GM19025 (cell line): ENCODE measurements at regions not wholly inside any gene's neighbourhood (a gene's known extent, or its start where the extent isn't known, plus 50 kb on each side); places are given as distances from the start of the nearest gene placed in this dataset.

Experiments used
- ATAC-seq: cut with Tn5 transposase; IDR thresholded peaks from one replicate; pipeline ENCODE4 v1.9.1; 2021; ENCODE audit warnings: mild to moderate bottlenecking, low read depth, moderate library complexity; ENCODE audit not compliant: unreplicated experiment

DNA sequence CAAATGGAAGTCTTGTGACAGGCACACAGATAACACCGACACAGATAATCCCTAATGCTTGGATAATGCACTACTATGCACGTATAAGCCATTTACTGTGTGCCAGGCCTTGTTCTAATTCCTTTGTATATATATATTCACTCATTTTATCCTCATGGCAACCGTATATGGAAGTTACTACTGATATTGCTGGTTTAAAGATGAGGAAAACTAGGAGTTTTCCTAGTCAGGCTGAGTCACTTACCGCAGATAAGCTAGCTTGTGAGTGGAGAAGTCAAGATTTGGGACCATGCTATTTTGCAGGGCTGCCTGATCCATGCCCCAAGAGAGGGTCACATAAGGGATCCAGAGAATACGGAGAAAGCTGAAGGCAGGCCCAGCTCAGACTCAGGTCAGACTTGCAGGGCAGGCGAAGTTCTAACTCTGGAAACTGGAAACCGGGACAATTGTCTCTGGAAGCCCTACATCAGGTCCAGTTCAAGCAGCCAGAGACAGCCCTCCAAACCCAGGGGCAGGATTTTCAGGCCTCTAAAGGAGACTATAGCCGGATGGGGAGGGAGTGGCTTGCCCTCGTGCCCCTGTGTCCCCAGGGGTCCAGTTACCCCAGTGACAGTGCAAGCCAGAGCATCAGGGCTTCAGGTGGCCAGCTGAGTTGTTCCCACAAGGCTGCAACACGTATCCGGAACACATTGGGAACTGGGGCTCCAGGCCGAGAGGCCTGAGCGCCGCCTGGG is 534.8 kb downstream of the INSC start:
- ATAC-seq = peak; percentile 3

DNA sequence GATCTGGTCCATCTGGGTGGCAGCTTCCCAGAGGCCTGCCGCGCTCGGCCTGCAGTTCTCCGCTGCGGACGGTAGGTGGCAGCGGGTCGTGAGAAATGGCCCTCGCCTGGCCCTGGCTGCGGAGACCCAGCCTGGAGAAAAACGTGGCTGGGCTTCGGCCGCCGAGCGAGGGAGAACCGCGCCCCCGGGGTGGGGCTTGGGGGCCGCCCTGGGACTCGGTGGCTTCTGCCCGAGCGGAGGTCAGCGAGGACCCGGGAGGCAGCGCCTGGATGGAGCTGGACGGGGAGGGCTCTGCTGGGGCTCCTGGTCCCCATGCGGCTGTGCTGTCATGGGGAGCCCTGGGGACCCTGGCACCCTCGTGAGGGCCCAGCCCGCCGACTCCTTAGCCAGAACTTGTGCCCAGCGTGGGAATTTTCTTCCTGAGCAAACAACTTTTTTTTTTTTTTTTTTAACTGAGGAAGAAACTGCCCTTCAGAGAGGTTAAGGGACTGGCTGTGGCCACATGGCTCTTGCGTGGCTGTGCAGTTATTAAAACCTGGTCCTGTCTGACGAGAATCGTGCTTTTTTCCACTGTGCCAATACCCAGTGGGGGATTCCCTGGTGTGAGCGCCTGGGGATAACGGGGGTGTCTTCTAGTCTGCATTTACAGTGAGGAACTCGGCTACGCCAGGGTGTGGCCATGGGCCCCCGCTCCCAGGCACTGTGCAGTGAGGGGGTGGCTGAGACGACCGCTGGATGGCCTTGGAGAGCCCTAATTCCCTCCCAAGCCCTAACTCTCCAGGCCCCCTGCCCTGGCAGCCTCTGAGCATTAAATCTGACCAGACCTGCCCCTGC is 535.6 kb downstream of the INSC start:
- peak; percentile 97 for ATAC-seq

DNA sequence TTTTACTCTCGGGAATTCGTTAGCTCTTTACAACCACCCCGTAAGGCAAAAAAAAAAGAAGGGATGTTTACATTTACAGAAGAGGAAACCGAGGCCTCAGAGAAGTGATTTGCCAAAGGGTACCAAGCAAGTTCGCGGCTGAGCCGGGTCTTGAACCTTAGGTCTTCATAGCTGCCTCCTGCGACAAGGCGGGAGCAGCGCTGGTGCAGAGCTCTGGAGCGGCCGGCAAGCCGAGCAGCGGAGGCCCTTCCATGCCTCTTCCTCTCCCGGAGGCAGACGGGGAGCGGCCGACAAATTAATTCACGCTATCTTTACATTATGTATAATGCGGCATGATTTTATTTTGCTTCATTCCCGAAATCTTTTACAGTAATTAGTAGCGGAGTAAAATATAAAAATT is 536.3 kb downstream of the INSC start:
- ATAC-seq = no peak

DNA sequence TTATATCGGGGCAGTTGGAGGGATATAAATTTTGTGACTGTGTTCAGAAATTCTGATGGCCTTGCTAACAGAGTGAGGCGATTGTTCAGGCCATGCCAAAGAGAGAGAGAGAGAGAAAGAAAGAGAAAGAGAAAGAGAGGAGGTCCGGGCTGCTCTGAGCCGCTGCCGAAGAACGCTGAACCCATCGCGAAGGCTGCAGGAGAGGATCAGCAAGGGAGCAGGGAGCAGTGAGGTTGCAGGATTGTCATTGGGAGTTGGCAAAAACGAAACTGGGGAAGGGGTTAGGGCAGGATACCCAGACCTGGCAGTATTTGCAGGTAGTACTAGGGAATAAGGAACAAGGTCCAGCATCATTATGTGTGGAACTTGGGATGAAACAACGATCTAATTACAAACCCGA is 537.1 kb downstream of the INSC start:
- no peak for ATAC-seq

DNA sequence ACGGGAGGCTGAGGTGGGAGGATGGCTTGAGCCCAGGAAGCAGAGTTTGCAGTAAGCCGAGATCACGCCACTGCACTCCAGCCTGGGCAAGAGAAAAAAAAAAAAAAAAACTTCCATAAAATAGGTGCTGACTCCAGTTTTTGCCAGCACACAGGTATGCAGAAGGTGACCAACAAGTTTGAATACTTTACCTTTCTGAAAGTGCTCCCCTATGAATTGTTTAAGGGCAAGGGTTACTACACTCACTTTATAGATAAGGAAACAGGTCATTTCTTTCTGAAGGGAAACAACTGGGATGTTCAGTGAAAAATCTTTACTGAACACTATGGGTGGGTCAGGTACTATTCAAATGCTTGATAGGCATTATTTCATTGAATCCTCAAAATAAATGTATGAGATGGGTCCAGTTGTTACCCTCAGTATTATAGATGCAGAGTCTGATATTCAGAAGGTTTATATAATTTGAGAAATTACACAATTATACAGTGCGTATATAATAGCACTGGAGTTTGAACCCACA is 538.5 kb downstream of the INSC start:
- ATAC-seq = no peak

DNA sequence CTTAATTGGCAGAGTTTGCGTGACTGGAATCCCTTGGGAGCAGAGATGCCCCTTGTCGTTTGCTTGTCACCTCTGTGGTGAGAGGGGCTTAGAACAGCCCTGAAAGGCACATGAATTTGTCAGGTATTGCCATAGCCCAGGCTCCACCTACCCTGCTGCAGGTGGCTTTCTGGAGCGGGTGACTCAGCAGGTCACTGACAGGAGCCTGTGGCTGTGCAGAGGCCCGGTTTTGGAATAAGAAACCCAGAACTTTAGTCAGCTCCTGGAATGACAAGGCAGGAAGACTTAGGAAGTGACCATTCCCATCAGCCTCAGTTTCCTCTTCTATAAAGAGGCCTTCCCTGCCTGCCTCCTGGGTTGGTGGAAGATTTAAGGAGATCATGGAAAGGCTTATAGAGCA is 539.7 kb downstream of the INSC start:
- no peak for ATAC-seq

DNA sequence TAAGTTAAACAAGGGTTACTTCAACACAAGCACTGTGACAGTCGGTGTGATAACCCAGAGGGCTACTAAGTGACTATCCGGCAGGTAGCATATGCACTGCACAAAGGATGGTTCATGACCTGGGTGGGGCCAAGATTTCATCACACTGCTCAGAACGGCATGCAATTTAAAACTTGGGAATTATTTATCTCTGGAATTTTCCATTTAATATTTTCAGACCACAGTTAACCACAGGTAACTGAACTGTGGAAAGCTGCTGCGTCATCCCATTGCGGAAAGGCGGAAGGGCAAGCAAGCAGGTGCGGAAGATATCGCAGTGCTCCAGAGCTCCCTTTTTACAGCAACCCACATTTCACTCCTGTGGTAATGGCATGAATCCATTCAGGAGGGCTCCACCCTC is 540.8 kb downstream of the INSC start:
- ATAC-seq = no peak

DNA sequence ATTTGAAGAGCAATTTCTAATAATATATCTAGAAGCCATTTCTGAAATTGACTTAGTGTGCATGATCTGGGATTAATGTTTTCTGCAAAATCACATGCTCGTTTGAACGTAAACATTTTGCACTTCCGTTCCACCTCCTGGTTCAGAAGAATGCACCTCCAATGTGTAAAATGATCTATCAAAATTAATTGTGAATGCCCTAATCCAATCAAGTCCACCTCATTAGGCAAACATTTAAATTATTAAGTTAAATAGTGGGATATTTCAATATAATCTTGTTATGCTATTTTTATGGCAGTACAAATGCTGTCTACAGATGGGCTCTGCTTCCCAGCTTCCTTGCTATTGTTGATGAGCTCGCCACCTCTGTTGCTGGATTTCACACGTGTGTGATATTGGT is 542.5 kb downstream of the INSC start:
- ATAC-seq = no peak

DNA sequence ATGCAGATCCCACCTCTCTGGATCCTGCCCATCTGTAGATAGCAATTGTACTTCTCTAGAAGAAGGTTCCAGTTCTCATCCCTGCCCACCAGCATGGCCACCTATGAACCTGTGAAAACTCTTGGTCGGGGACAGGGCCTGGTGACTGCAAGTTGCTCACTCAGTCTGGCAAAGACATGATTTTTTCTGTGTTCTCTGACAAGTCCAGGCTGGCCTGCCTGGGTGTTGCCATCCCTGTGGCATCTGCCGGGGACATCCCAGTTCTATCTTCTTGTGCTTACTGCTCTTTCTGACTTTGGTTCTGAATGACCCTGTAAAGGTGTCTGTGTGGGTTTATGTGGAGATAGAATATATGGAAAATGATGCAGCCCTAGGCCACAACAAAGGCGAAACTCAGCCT is 545.8 kb downstream of the INSC start:
- ATAC-seq = no peak

DNA sequence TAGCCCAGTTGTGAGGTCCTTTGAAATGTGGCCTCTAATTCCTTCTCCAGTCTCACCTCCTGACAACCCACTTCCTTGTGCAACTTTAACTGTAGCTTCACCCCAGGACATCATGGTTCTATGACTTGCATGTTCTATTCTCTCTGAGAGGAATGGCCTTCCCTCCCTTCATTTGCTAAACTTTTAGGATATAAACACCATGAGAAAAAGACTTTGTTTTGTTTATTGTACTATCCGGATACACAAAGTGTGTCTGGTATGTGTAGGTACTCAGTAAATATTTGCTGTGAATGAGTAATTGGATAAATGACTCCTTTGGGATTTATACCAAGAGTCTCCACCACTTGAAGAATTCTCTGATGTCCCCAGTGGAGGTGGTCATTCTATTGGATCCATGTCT is 547.6 kb downstream of the INSC start:
- no peak for ATAC-seq

DNA sequence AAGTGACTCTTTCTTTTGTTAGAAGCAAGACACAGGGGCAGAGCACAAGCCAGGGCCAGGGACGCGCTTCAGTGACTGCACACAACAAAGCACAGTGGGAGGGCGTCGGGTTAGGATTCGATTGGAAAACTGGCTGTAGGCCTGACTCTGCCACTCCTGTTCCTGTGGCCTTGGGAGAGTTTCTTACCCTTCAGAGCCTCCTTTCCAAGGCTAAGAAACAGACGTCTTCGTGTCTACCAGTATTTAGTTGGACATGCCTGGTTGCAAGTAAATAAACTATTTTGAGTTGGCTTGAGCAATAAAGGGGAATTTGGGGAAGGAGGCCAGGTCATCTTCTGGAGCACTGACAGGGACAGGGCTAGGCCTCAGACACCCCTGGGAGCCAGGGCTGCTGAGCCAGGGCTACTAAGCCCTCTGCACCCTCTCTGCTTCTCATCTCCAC is 549.1 kb downstream of the INSC start:
- no peak for ATAC-seq

DNA sequence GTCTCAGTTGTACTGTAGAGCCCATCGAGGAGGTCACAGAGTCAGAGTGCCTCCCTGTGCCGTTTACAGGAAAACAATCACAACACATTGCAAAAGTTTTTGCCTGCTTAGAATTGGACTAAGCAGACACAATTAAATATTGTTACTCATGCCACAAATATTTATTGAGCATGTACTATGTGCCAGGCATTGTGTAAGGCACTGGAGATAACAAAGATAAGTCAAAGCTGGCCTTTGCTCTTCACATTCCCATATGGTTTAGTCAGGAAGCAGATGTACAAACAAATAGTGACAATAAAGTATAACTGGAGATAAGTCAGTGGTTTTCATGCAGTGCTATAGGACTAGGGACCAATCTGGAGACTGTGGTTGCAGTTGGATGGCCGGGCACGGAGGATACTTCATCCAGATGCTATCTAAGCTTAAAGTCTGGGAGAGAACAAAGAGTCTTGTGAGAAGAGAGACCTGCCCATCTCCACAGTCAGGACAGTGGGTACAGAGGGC is 550.7 kb downstream of the INSC start:
- no peak for ATAC-seq

DNA sequence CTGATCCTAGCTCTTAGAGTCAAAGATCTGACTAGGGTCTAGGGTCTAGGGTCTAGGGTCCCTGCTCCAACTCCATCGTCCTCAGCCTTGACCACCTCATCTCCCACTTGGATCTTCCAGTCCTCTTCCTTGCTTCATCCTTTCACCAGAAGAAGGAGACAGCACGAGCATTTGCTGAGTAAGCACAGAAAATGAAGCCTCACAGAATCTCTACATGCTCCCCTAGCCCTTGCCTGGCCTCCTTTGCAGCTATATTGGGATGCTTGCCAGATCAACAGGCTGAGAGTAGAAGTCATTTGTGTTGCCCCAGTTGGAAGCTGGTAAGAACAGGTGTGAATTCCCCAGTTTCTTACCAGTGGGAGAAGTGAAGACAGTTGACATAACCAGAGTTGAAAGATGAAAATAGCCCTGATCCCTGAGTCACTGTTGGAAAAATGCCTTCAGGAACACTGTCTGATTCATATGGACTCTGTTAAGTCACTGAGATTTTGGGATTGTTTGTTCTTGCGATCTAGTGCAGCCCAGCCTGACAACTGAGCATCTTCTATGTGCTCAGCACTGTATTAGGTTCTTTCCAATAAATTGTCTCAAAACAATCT is 552.5 kb downstream of the INSC start:
- no peak for ATAC-seq

DNA sequence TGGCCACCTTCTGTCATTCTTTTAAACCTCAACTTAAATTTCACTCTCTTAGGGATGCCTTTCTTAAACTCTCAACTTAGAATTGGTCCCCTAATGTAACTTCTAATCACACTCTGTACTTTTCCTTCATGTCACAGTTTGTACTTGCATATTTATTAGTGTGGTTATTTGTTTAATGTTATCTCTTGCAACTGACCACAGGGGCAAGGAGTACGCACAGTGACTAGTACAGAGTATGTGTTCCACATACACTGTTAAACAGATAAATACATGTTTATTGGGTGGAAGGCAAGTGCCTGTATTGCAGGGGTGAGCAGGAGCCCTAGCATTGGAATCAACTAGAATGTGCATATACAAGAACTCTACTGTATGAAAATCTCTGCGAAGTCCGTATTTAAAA is 554.0 kb downstream of the INSC start:
- ATAC-seq = no peak

DNA sequence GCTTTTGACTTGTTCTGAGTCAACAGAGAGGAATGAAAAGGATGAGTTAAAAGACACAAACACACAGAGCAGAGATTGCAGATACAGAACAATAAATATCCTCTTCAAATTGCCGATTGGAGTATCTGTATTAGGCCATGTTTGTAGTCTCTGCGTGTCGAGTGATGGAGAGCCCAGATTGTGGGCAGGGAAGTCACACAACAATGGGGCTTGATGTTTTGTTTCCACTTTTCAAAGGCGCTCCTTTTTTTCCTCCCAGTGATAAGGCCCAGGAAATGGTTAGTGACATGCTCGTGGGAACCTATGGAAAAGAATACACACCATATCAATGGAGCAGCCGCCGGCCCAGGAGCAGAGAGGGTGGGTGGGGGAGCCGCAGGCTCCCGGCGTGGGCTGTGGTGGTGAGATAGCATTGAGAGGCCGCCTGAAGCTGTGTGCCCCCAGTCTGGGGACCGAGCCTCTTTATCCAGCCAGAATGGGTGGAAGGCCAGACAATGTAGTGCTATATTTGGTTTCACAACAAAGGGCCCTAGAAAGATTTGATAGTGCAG is 555.9 kb downstream of the INSC start:
- ATAC-seq = no peak

DNA sequence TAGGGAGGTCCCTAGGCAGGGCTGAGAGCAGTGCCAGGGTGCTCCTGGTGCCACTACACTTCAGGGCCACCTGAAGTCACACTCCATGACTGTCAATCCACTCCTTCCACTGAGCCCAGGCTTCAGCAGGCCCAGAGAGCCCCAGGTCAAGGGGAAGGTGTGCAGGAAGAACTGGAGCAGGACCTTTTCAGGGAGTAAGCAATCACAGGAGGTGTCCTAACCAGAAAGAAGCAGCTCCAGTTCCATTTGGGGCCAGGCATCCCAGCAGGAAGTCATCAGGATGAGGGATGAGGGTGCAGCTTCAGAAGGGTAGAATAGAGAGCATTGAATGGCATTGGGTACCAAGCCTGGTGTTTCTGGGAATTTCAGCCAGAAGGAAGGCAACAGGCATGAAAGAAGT is 556.5 kb downstream of the INSC start:
- ATAC-seq = no peak

DNA sequence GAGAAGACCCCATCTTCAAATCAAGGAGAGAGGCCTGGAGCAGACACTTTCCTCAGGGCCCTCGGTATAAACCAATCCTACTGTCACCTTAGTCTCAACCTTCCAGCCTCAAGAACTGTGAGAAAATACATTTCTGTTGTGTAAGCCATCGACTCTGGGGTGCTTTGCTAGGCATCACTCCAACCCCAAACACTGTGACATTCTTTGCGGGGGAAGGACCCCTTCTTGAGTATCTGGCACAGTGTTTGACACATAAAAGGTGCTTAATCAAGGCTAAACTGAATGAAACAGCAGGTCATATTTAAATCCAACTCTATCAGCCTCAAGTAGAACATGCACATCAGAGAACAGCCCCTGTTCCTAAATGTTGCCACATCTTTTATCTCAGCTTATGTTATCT is 558.1 kb downstream of the INSC start:
- no peak for ATAC-seq

DNA sequence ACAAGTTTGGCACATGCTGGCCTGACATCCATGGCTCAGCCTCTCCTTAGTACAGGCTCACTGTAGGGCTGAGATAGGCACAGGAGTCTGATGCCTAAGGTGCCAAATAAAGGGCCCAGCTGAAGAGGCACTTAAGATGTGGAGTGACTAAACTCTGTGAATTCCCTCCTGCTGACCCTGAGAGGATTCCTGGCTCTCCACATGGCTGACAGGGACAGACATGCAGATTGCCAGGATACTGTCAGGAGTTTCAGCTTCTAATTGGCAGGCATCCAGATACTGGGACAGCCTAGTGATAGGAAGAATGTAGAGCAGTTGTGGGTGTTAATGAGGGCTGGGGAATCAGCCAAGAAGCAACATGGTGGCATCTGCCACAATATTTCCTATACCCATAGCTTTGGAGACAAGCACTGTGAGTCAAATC is 558.7 kb downstream of the INSC start:
- no peak for ATAC-seq

DNA sequence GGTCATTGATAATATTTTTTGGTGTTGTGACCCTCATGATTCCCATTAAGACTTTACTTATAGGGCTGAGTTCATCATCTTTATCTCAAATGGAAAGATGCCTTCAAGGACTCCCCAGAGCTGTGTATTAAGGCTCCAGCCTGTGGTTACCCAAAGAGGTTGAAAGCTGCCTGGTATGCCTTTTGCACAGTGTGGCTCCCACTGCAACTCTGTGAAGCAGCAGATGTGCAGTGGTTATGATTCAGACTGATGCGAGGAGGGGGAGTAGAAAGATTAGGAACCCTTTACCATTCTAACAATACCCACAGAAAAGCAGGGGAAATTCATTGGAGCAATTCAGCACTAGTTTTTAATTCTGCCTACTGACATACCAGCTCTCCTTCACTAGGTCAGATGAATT is 560.0 kb downstream of the INSC start:
- ATAC-seq = no peak

DNA sequence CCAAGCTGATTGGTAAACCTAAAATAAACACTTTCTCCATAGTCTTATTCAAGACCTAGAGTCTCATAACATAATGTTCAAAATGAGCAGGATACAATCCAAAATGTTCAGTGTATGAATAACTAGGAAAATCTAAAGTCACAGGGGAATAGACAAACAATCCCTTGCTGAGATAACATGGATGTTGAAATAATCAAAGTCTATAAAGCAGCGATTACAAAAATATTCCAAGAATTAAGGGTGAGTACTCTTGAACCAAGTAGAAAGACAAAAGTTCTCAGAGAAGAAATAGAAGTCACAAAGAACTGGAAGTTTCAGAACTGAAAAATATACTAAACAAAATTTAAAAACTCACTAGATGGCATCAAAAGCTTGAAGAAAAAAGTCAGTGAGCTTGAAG is 561.0 kb downstream of the INSC start:
- ATAC-seq = no peak

DNA sequence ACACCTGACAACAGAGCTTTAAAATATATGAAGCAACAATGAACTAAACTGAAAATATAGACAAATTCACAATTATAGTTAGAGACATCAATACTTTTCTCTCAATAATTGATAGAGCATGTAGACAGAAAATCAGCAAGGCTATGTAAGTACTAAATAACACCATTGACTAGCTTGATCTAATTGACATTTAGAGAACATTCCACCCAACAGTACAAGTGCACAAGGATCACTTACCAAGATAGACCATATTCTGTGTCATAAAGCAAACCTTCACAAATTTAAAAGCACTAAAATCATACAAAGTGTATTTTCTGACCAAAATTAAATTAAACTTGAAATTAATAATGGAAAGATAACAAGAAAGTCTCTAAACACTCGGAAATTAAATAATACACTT is 562.5 kb downstream of the INSC start:
- ATAC-seq = no peak
